ENCODE measurements at regions not wholly inside any gene's neighbourhood (a gene's known extent, or its start where the extent isn't known, plus 50 kb on each side); places are given as distances from the start of the nearest gene placed in this dataset.

GRCh38 chr6:119446609-119447008, 97.0 kb upstream of the MAN1A1 start (continued):
- TF ChIP-seq SMC3 (IDR thresholded peaks at IDR 0.05; ENCODE audit: low read depth, low read length) (no peak), GABPA (IDR thresholded peaks at IDR 0.05; ENCODE audit: low read depth) (no peak), USF1 (IDR thresholded peaks at IDR 0.05; ENCODE audit: borderline replicate concordance, low read depth) (no peak), MAX (IDR thresholded peaks at IDR 0.05; ENCODE audit: low read depth) (no peak), FOXJ3 (CRISPR knock-in tag; IDR thresholded peaks at IDR 0.05) (no peak), RAD21 (IDR thresholded peaks at IDR 0.05; ENCODE audit: low read length) (no peak), TCF12 (IDR thresholded peaks at IDR 0.05) (peak; percentile 43), FOSL2 (IDR thresholded peaks at IDR 0.05; ENCODE audit: borderline replicate concordance, low read depth) (no peak), NFIC (IDR thresholded peaks at IDR 0.05; ENCODE audit: borderline replicate concordance) (peak; percentile 82), MEF2A (IDR thresholded peaks at IDR 0.05; ENCODE audit: borderline replicate concordance, low read depth) (peak; percentile 35; the same call in 1 of the 2 replicates), REST (IDR thresholded peaks at IDR 0.05; ENCODE audit: low read depth, low read length) (no peak), USF2 (IDR thresholded peaks at IDR 0.05; ENCODE audit: borderline replicate concordance, low read depth, low read length) (no peak), SIN3A (IDR thresholded peaks at IDR 0.05; ENCODE audit: borderline replicate concordance, low read depth, low read length) (no peak), RCOR1 (IDR thresholded peaks at IDR 0.05; ENCODE audit: low read length) (no peak), TEAD4 (IDR thresholded peaks at IDR 0.05; ENCODE audit: borderline replicate concordance, insufficient read depth) (0 out of 2 replicates have a peak, but pooled peaks have one; percentile 16), RFX5 (IDR thresholded peaks at IDR 0.05; ENCODE audit: low read length) (no peak), ELF1 (IDR thresholded peaks at IDR 0.05) (peak; percentile 39; the same call in 1 of the 2 replicates), PBX3 (IDR thresholded peaks at IDR 0.05) (peak; percentile 18; the same call in 1 of the 2 replicates), JUND (IDR thresholded peaks at IDR 0.05) (peak; percentile 17; the same call in 1 of the 2 replicates), POLR2AphosphoS5 (IDR thresholded peaks at IDR 0.05; ENCODE audit: low read depth, low read length) (no peak), NRF1 (IDR thresholded peaks at IDR 0.05; ENCODE audit: low read depth, low read length) (no peak)
